ENCODE measurements at regions not wholly inside any gene's neighbourhood (a gene's known extent, or its start where the extent isn't known, plus 50 kb on each side); places are given as distances from the start of the nearest gene placed in this dataset.

DNA sequence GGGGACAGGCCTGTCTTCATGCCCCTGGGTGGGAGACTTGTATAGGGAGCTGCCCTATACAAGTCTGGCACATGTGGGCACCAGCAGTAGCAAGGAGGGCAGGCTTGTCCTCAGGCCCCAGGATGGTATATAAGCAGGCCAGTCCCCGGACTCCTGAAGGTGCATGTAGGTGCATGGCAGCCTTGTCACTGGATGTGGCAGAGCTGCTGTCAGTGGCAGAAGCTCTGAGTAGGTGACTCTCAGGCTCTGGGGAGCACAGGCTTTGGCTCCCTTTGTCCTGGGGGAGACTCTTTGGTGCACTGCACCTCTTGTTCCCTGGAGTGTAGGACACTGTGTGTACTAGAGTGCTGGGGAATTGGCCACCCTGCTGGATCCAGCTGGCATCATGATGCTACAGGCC lies 376.7 kb upstream of the DIPK2B start:
- H3K27ac ChIP-seq (ENCODE audit: low read length) = no peak overlapping the region
- H3K4me2 ChIP-seq (ENCODE audit: insufficient read depth, low read length) = no peak overlapping the region
- no peaks in the 10 kb centered on the region for H4K20me1 ChIP-seq (ENCODE audit: insufficient read depth, low read length)
- H3K9me3 ChIP-seq (ENCODE audit: insufficient read depth, low read length, severe bottlenecking) = peaks cover 3% of the 10 kb centered on the region
- no peaks in the 10 kb centered on the region for H3K4me1 ChIP-seq (ENCODE audit: insufficient read depth, low read length)
- H3K9ac ChIP-seq (ENCODE audit: low read depth, low read length) = no peak overlapping the region
- no peak overlapping the region for H2AFZ ChIP-seq (ENCODE audit: low read depth, low read length)
- H3K4me3 ChIP-seq (ENCODE audit: low read depth in 1 of 2, low read length in 2 of 2) = no peak overlapping the region
- no peaks in the 10 kb centered on the region for H3K79me2 ChIP-seq (ENCODE audit: insufficient read depth, low read length)
- TF ChIP-seq EZH2 (IDR thresholded peaks at IDR 0.05; ENCODE audit: borderline replicate concordance, low read depth, low read length, severe bottlenecking) (no peak), CTCF (IDR thresholded peaks at IDR 0.05; ENCODE audit: borderline replicate concordance, extremely low read depth, low read length, poor library complexity, severe bottlenecking) (no peak)
- DNase-seq (no peak), ATAC-seq (ENCODE audit: insufficient read depth, low read depth) (no peak)
- H3K36me3 ChIP-seq (ENCODE audit: insufficient read depth, low read length) = no peaks in the 10 kb centered on the region
- H3K27me3 ChIP-seq (ENCODE audit: insufficient read depth, low read length, poor library complexity) = no peaks in the 10 kb centered on the region

GRCh38 chrX:45571453-45571852 lies 370.8 kb upstream of the DIPK2B start:
- Histone ChIP-seq H3K9me3 (ENCODE audit: insufficient read depth, low read length, severe bottlenecking) (no peaks in the 10 kb centered on the region), H3K4me3 (ENCODE audit: low read depth in 1 of 2, low read length in 2 of 2) (no peak overlapping the region), H3K36me3 (ENCODE audit: insufficient read depth, low read length) (no peaks in the 10 kb centered on the region), H3K9ac (ENCODE audit: low read depth, low read length) (no peak overlapping the region), H2AFZ (ENCODE audit: low read depth, low read length) (no peak overlapping the region), H3K79me2 (ENCODE audit: insufficient read depth, low read length) (no peaks in the 10 kb centered on the region), H3K27me3 (ENCODE audit: insufficient read depth, low read length, poor library complexity) (no peaks in the 10 kb centered on the region), H3K4me2 (ENCODE audit: insufficient read depth, low read length) (no peak overlapping the region), H3K4me1 (ENCODE audit: insufficient read depth, low read length) (no peaks in the 10 kb centered on the region), H4K20me1 (ENCODE audit: insufficient read depth, low read length) (no peaks in the 10 kb centered on the region), H3K27ac (ENCODE audit: low read length) (no peak overlapping the region)
- DNase-seq (no peak), ATAC-seq (ENCODE audit: insufficient read depth, low read depth) (no peak)
- no peak for TF ChIP-seq CTCF (IDR thresholded peaks at IDR 0.05; ENCODE audit: borderline replicate concordance, extremely low read depth, low read length, poor library complexity, severe bottlenecking)
- TF ChIP-seq EZH2 (IDR thresholded peaks at IDR 0.05; ENCODE audit: borderline replicate concordance, low read depth, low read length, severe bottlenecking) = no peak

- no peak overlapping the region for H3K4me3 ChIP-seq (ENCODE audit: low read depth in 1 of 2, low read length in 2 of 2)
- DNase-seq (no peak), ATAC-seq (ENCODE audit: insufficient read depth, low read depth) (no peak)
- H3K27ac ChIP-seq (ENCODE audit: low read length) = no peak overlapping the region
- no peaks in the 10 kb centered on the region for H3K4me1 ChIP-seq (ENCODE audit: insufficient read depth, low read length)
- H3K9me3 ChIP-seq (ENCODE audit: insufficient read depth, low read length, severe bottlenecking) = no peaks in the 10 kb centered on the region
- H4K20me1 ChIP-seq (ENCODE audit: insufficient read depth, low read length) = no peaks in the 10 kb centered on the region
- no peaks in the 10 kb centered on the region for H3K27me3 ChIP-seq (ENCODE audit: insufficient read depth, low read length, poor library complexity)
- no peaks in the 10 kb centered on the region for H3K36me3 ChIP-seq (ENCODE audit: insufficient read depth, low read length)
- no peaks in the 10 kb centered on the region for H3K79me2 ChIP-seq (ENCODE audit: insufficient read depth, low read length)
- TF ChIP-seq CTCF (IDR thresholded peaks at IDR 0.05; ENCODE audit: borderline replicate concordance, extremely low read depth, low read length, poor library complexity, severe bottlenecking) (no peak), EZH2 (IDR thresholded peaks at IDR 0.05; ENCODE audit: borderline replicate concordance, low read depth, low read length, severe bottlenecking) (no peak)
- no peak overlapping the region for H2AFZ ChIP-seq (ENCODE audit: low read depth, low read length)
- H3K4me2 ChIP-seq (ENCODE audit: insufficient read depth, low read length) = no peak overlapping the region
- H3K9ac ChIP-seq (ENCODE audit: low read depth, low read length) = no peak overlapping the region
Measured at GRCh38 chrX:45566456-45566855, 365.8 kb upstream of the DIPK2B start.

DNA sequence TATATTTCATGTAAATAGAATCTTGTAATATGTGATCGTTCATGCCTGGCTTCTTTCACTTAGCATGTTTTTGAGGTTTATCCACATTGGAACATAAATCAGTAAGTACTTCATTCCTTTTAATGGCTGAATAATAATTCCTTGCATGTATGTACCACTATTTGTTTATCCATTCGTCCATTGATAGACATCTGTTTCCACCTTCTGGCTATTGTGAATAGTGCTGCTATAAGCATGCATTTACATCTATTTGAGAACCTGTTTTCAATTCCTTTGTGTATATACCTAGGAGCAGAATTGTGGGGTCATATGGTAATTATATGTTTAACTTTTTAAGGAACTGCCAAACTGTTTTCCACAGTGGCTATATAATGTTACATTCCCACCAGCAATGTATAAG lies 356.7 kb upstream of the DIPK2B start:
- DNase-seq = no peak

More for the DNA sequence above, 356.7 kb upstream of the DIPK2B start:
- Histone ChIP-seq H3K4me1 (ENCODE audit: insufficient read depth, low read length) (no peaks in the 10 kb centered on the region), H3K27me3 (ENCODE audit: insufficient read depth, low read length, poor library complexity) (no peaks in the 10 kb centered on the region), H3K4me3 (ENCODE audit: low read depth in 1 of 2, low read length in 2 of 2) (no peak overlapping the region), H3K9ac (ENCODE audit: low read depth, low read length) (no peak overlapping the region), H3K27ac (ENCODE audit: low read length) (no peak overlapping the region), H3K36me3 (ENCODE audit: insufficient read depth, low read length) (no peaks in the 10 kb centered on the region), H3K9me3 (ENCODE audit: insufficient read depth, low read length, severe bottlenecking) (no peaks in the 10 kb centered on the region), H4K20me1 (ENCODE audit: insufficient read depth, low read length) (no peaks in the 10 kb centered on the region), H3K79me2 (ENCODE audit: insufficient read depth, low read length) (no peaks in the 10 kb centered on the region), H2AFZ (ENCODE audit: low read depth, low read length) (no peak overlapping the region), H3K4me2 (ENCODE audit: insufficient read depth, low read length) (no peak overlapping the region)
- TF ChIP-seq EZH2 (IDR thresholded peaks at IDR 0.05; ENCODE audit: borderline replicate concordance, low read depth, low read length, severe bottlenecking) (no peak), CTCF (IDR thresholded peaks at IDR 0.05; ENCODE audit: borderline replicate concordance, extremely low read depth, low read length, poor library complexity, severe bottlenecking) (no peak)
- ATAC-seq (ENCODE audit: insufficient read depth, low read depth) = no peak
